ENCODE measurements at regions not wholly inside any gene's neighbourhood (a gene's known extent, or its start where the extent isn't known, plus 50 kb on each side); places are given as distances from the start of the nearest gene placed in this dataset.
A peak's percentile ranks its signal among the peaks of the same experiment; 100 is the strongest.

GRCh38 chr1:157286646-157287420 is 148.6 kb upstream of the ETV3 start:
- DNase-seq = no peak

GRCh38 chr1:157286096-157286495 is 147.9 kb upstream of the ETV3 start:
- no peaks in the 10 kb centered on the region for H3K36me3 ChIP-seq (ENCODE audit: control insufficient read depth in 3 of 3, insufficient read depth in 2 of 3, low read depth in 1 of 3, low read length in 3 of 3)
- peaks cover 0 to 2% (median 0%) of the 10 kb centered on the region in 3 donors for H3K27me3 ChIP-seq (ENCODE audit: control insufficient read depth in 3 of 3, insufficient read depth in 3 of 3, low read length in 3 of 3)
- no peak for FAIRE-seq
- 85 to 92% (median 85%) methylated on average over 2 of the region's 2 CpGs for WGBS, 3 donors
- H3K4me1 ChIP-seq (ENCODE audit: control insufficient read depth in 3 of 3, insufficient read depth in 2 of 3, low read depth in 1 of 3, low read length in 2 of 3) = no peaks in the 10 kb centered on the region
- H3K4me3 ChIP-seq (ENCODE audit: low read depth in 1 of 3, low read length in 3 of 3) = no peak overlapping the region
- no peaks in the 10 kb centered on the region for H3K9me3 ChIP-seq (ENCODE audit: control insufficient read depth in 2 of 2, insufficient read depth in 1 of 2, low read depth in 1 of 2, low read length in 1 of 2)
- H3K27ac ChIP-seq (ENCODE audit: low read depth in 1 of 3, low read length in 2 of 3) = no peak overlapping the region
- DNase-seq = no peak

More at GRCh38 chr1:157286646-157287420, 148.6 kb upstream of the ETV3 start:
- peaks cover 0 to 2% (median 0%) of the 10 kb centered on the region in 3 donors for H3K27me3 ChIP-seq (ENCODE audit: control insufficient read depth in 3 of 3, insufficient read depth in 3 of 3, low read length in 3 of 3)
- WGBS, 3 donors = 83 to 90% (median 84%) methylated on average over 10 of the region's 10 CpGs
- H3K9me3 ChIP-seq (ENCODE audit: control insufficient read depth in 2 of 2, insufficient read depth in 1 of 2, low read depth in 1 of 2, low read length in 1 of 2) = no peaks in the 10 kb centered on the region
- no peak overlapping the region for H3K4me3 ChIP-seq (ENCODE audit: low read depth in 1 of 3, low read length in 3 of 3)
- H3K36me3 ChIP-seq (ENCODE audit: control insufficient read depth in 3 of 3, insufficient read depth in 2 of 3, low read depth in 1 of 3, low read length in 3 of 3) = no peaks in the 10 kb centered on the region
- no peak for FAIRE-seq
- no peaks in the 10 kb centered on the region for H3K4me1 ChIP-seq (ENCODE audit: control insufficient read depth in 3 of 3, insufficient read depth in 2 of 3, low read depth in 1 of 3, low read length in 2 of 3)
- no peak overlapping the region for H3K27ac ChIP-seq (ENCODE audit: low read depth in 1 of 3, low read length in 2 of 3)

GRCh38 chr1:157284451-157284850 is 146.3 kb upstream of the ETV3 start:
- no peak overlapping the region for H3K4me3 ChIP-seq (ENCODE audit: low read depth in 1 of 3, low read length in 3 of 3)
- H3K9me3 ChIP-seq (ENCODE audit: control insufficient read depth in 2 of 2, insufficient read depth in 1 of 2, low read depth in 1 of 2, low read length in 1 of 2) = no peaks in the 10 kb centered on the region
- H3K4me1 ChIP-seq (ENCODE audit: control insufficient read depth in 3 of 3, insufficient read depth in 2 of 3, low read depth in 1 of 3, low read length in 2 of 3) = no peaks in the 10 kb centered on the region
- no peak overlapping the region for H3K27ac ChIP-seq (ENCODE audit: low read depth in 1 of 3, low read length in 2 of 3)
- H3K36me3 ChIP-seq (ENCODE audit: control insufficient read depth in 3 of 3, insufficient read depth in 2 of 3, low read depth in 1 of 3, low read length in 3 of 3) = no peaks in the 10 kb centered on the region
- 73 to 83% (median 77%) methylated on average over 1 of the region's 1 CpG for WGBS, 3 donors
- DNase-seq (no peak), FAIRE-seq (no peak)
- H3K27me3 ChIP-seq (ENCODE audit: control insufficient read depth in 3 of 3, insufficient read depth in 3 of 3, low read length in 3 of 3) = peaks cover 0 to 8% (median 0%) of the 10 kb centered on the region in 3 donors

GRCh38 chr1:157279802-157280140 is 141.6 kb upstream of the ETV3 start:
- Histone ChIP-seq H3K9me3 (ENCODE audit: control insufficient read depth in 2 of 2, insufficient read depth in 1 of 2, low read depth in 1 of 2, low read length in 1 of 2) (no peaks in the 10 kb centered on the region), H3K36me3 (ENCODE audit: control insufficient read depth in 3 of 3, insufficient read depth in 2 of 3, low read depth in 1 of 3, low read length in 3 of 3) (no peaks in the 10 kb centered on the region), H3K27me3 (ENCODE audit: control insufficient read depth in 3 of 3, insufficient read depth in 3 of 3, low read length in 3 of 3) (peaks cover 0 to 18% (median 4%) of the 10 kb centered on the region in 3 donors), H3K4me3 (ENCODE audit: low read depth in 1 of 3, low read length in 3 of 3) (no peak overlapping the region), H3K4me1 (ENCODE audit: control insufficient read depth in 3 of 3, insufficient read depth in 2 of 3, low read depth in 1 of 3, low read length in 2 of 3) (no peaks in the 10 kb centered on the region), H3K27ac (ENCODE audit: low read depth in 1 of 3, low read length in 2 of 3) (no peak overlapping the region)
- no peak for FAIRE-seq
- no peak for DNase-seq
- 52 to 87% (median 67%) methylated on average over 3 of the region's 3 CpGs for WGBS, 3 donors

GRCh38 chr1:157279138-157279801 is 141.1 kb upstream of the ETV3 start:
- no peak for FAIRE-seq
- no peaks in the 10 kb centered on the region for H3K9me3 ChIP-seq (ENCODE audit: control insufficient read depth in 2 of 2, insufficient read depth in 1 of 2, low read depth in 1 of 2, low read length in 1 of 2)
- DNase-seq = peak in 1 of 2 donors; percentile 15

GRCh38 chr1:157278383-157279137 is 140.4 kb upstream of the ETV3 start:
- no peaks in the 10 kb centered on the region for H3K9me3 ChIP-seq (ENCODE audit: control insufficient read depth in 2 of 2, insufficient read depth in 1 of 2, low read depth in 1 of 2, low read length in 1 of 2)
- H3K27me3 ChIP-seq (ENCODE audit: control insufficient read depth in 3 of 3, insufficient read depth in 3 of 3, low read length in 3 of 3) = peaks cover 0 to 18% (median 4%) of the 10 kb centered on the region in 3 donors
- H3K4me1 ChIP-seq (ENCODE audit: control insufficient read depth in 3 of 3, insufficient read depth in 2 of 3, low read depth in 1 of 3, low read length in 2 of 3) = no peaks in the 10 kb centered on the region
- FAIRE-seq (no peak), DNase-seq (no peak)
- no peak overlapping the region for H3K27ac ChIP-seq (ENCODE audit: low read depth in 1 of 3, low read length in 2 of 3)
- no peak overlapping the region for H3K4me3 ChIP-seq (ENCODE audit: low read depth in 1 of 3, low read length in 3 of 3)
- no peaks in the 10 kb centered on the region for H3K36me3 ChIP-seq (ENCODE audit: control insufficient read depth in 3 of 3, insufficient read depth in 2 of 3, low read depth in 1 of 3, low read length in 3 of 3)
- 68 to 94% (median 88%) methylated on average over 25 to 28 of the region's 28 CpGs for WGBS, 3 donors

More at GRCh38 chr1:157279138-157279801, 141.1 kb upstream of the ETV3 start:
- Histone ChIP-seq H3K4me3 (ENCODE audit: low read depth in 1 of 3, low read length in 3 of 3) (no peak overlapping the region), H3K27me3 (ENCODE audit: control insufficient read depth in 3 of 3, insufficient read depth in 3 of 3, low read length in 3 of 3) (peaks cover 0 to 18% (median 4%) of the 10 kb centered on the region in 3 donors), H3K36me3 (ENCODE audit: control insufficient read depth in 3 of 3, insufficient read depth in 2 of 3, low read depth in 1 of 3, low read length in 3 of 3) (no peaks in the 10 kb centered on the region), H3K4me1 (ENCODE audit: control insufficient read depth in 3 of 3, insufficient read depth in 2 of 3, low read depth in 1 of 3, low read length in 2 of 3) (no peaks in the 10 kb centered on the region), H3K27ac (ENCODE audit: low read depth in 1 of 3, low read length in 2 of 3) (no peak overlapping the region)
- WGBS, 3 donors = 38 to 77% (median 65%) methylated on average over 23 of the region's 23 CpGs

GRCh38 chr1:157277913-157278312 is 139.7 kb upstream of the ETV3 start:
- H3K4me3 ChIP-seq (ENCODE audit: low read depth in 1 of 3, low read length in 3 of 3) = no peak overlapping the region
- FAIRE-seq (no peak), DNase-seq (no peak)
- no peak overlapping the region for H3K27ac ChIP-seq (ENCODE audit: low read depth in 1 of 3, low read length in 2 of 3)
- H3K4me1 ChIP-seq (ENCODE audit: control insufficient read depth in 3 of 3, insufficient read depth in 2 of 3, low read depth in 1 of 3, low read length in 2 of 3) = no peaks in the 10 kb centered on the region
- no peaks in the 10 kb centered on the region for H3K9me3 ChIP-seq (ENCODE audit: control insufficient read depth in 2 of 2, insufficient read depth in 1 of 2, low read depth in 1 of 2, low read length in 1 of 2)
- 77 to 91% (median 84%) methylated on average over 3 of the region's 3 CpGs for WGBS, 3 donors
- H3K27me3 ChIP-seq (ENCODE audit: control insufficient read depth in 3 of 3, insufficient read depth in 3 of 3, low read length in 3 of 3) = peaks cover 0 to 18% (median 4%) of the 10 kb centered on the region in 3 donors
- H3K36me3 ChIP-seq (ENCODE audit: control insufficient read depth in 3 of 3, insufficient read depth in 2 of 3, low read depth in 1 of 3, low read length in 3 of 3) = no peaks in the 10 kb centered on the region

GRCh38 chr1:157277281-157277680 is 139.1 kb upstream of the ETV3 start:
- Histone ChIP-seq H3K36me3 (ENCODE audit: control insufficient read depth in 3 of 3, insufficient read depth in 2 of 3, low read depth in 1 of 3, low read length in 3 of 3) (no peaks in the 10 kb centered on the region), H3K27me3 (ENCODE audit: control insufficient read depth in 3 of 3, insufficient read depth in 3 of 3, low read length in 3 of 3) (peaks cover 0 to 16% (median 4%) of the 10 kb centered on the region in 3 donors), H3K4me1 (ENCODE audit: control insufficient read depth in 3 of 3, insufficient read depth in 2 of 3, low read depth in 1 of 3, low read length in 2 of 3) (no peaks in the 10 kb centered on the region), H3K9me3 (ENCODE audit: control insufficient read depth in 2 of 2, insufficient read depth in 1 of 2, low read depth in 1 of 2, low read length in 1 of 2) (no peaks in the 10 kb centered on the region), H3K4me3 (ENCODE audit: low read depth in 1 of 3, low read length in 3 of 3) (no peak overlapping the region), H3K27ac (ENCODE audit: low read depth in 1 of 3, low read length in 2 of 3) (no peak overlapping the region)
- WGBS, 3 donors = 95 to 96% (median 95%) methylated on average over 10 of the region's 10 CpGs
- FAIRE-seq (no peak), DNase-seq (no peak)

All from small intestine (tissue), 7 donors.